Activated CD4-positive, alpha-beta T cell treated with anti-CD3 and anti-CD28 coated beads for 4 hours (primary cell): ENCODE measurements at regions not wholly inside any gene's neighbourhood (a gene's known extent, or its start where the extent isn't known, plus 50 kb on each side); places are given as distances from the start of the nearest gene placed in this dataset.
"Not testable (repeated sequence)": the region's sequence is repeated elsewhere in the genome, so short reads cannot be mapped to it uniquely, and the experiment has no call there.

Experiments used
- DNase-seq, 2 donors: peaks; one replicate each; pipeline ENCODE4 v3.0.0-alpha.2; 2020

DNA sequence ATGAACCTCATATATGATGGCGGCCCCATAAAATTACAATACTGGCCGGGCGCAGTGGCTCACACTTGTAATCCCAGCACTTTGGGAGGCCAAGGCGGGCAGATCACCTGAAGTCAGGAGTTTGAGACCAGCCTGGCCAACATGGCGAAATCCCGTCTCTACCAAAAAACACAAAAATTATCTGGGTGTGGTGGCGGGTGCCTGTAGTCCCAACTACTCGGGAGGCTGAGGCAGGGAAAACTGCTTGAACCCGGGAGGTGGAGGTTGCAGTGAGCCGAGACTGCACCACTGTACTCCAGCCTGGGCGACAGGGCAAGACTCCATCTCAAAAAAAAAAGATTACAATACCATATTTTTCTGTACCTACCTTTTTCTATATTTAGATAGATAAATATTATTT, 1345.5 kb downstream of the BRD1 start:
- not testable (repeated sequence) for DNase-seq

DNA sequence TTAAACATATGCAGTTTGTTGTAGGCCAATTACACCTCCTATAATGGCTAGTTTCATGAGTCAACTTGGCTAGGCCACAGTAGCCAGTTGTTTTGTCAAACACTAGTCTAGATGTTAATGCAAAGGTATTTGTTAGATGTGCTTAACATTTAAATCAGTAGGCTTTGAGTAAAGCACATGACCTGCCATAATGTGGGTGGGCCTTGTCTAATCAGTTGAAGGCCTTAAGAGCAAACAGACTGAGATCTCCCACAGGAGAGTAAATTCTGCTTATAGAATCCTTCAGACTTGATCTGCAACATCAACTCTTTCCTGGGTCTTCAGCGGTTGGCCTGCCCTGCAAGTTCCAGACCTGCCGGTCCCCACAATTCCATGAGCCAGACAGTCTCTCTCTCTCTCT, 1345.9 kb downstream of the BRD1 start:
- DNase-seq: no peak

DNA sequence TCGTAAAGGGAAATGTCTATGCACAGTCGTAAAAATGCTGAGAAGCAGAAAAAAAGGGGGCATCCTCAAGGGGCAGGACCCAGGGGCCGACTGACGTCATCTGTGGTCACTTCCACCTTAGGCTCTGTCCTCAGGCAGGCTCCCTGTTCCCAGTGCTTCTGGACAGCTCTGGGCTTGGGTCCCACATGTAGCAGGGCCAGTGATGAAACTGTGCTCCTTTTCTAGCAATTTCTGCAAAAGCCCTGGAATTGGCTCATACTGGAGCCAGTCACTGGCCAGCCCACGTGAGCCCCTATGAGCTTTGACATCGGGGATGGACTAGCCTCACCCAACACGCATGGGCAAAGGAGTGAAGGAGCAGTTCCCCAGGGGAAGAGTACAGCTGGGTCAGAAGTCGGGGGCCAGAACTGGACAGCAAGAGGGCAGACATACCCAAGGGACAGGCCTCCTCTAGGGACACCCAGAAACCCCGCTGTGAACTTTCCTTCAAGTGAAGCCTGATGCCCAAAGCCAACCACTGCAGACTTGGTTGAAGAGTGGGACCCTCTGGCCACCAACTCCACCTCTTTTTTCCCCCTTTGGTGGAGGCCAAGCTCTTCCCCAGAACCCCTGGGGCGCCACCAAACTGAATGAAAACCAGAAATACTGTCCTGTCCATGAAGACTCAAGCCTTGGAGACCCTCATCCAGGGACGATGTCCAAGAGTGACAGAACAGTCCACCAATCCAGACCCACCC, 1349.0 kb downstream of the BRD1 start:
- no peak for DNase-seq

DNA sequence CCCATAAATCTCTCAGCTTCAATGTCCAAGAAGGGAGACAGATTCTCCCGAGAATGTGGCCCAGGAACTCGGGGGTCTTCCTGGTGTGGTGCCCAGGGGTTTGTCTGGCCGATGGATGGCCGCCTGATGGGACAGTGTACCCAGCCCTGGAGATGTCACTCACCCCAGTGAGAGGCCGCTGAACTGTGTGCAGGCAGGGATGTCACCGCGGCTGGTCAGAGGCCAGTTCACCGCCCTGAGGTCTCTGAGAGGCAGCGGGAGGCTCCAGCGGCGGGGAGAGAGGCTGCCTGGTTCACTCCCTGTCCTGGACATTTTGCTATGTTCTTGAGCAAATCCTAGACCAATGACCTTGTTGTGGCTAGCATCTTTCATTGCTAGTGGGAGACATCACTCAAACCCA, 1349.5 kb downstream of the BRD1 start:
- DNase-seq: no peak

DNA sequence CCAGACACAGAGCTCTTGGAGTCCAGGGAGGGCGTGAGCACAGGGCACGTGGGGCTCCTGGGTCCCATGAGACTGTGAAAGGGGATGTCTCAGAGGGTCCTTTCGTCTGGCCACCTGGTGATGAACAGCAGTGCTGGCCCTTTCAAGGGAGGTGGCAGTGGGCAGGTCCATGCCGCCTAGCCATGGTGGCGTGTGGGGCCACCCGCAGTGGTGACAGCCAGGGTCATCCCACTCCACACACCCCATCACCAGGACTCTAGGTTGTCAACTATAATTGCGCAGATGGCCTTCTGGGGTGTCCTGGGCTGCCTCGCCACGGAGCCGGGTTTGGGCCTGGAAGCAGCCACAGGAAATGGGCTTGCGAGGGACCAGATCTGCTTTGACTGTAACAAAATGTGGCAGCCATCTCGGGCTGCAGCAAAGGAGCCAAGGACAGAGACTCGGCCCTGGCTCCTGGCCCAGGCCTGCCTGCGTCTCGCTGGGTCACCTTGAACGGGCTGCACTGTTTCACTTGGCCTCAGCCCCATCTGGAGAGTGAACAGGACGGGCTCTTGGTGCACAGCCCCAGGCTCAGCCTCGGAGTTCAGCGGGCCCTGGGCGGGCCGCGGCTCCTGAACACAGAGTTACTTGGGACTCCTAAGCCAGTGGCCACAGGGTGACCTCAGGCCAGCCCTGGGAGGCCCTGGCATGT, 1350.5 kb downstream of the BRD1 start:
- no peak for DNase-seq

DNA sequence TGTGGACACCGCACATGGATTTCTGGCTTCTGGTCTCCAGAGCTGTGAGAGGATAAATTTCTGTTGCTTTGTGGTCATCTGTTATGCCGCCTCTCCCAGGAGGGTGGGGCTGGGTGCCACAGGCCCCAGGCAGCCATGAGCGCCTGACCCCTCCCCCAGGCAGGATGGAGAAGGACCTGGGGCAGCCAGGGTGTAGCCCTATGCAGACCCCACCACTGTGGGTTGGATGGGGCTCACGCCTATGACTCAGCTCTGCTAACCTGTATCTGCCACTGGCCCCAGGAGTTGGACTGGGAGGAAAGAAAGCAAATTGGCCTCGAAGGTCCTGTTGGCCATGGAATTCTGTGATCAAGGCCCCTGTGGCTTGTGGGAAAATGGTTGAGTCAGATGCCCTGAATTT, 1351.1 kb downstream of the BRD1 start:
- DNase-seq: no peak

DNA sequence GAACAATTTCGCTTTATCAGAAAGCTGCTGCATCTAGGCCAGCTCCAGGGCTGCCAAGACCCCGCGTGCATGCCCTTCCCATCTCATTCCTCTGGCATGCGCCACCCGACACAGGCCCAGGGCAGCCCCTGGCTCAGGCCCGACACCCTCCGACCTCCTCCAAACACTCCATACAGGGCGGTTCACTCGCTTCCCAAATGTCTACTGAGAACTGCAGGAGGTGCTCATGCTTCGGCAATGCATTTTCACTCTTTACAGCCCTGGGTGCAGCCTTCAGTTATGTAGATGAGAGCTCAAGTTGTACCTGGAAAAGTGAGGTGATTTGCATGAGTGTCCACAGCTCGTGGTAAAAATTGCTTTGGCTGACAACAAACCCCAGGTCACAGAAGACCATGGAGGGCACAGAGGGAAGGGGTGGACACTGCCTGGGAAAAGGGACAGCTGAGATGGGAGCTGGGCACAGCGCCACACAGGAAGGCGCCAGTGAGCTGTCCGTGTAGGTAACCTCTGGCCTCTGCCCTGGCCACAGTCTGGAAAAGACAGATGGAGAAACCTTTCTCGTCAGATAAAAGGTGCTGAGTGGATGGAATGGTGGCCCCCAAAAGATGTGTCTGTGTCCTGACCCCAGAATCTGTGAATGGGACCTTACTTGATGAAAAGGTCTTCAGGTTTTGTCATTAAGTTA, 1351.9 kb downstream of the BRD1 start:
- no peak for DNase-seq

DNA sequence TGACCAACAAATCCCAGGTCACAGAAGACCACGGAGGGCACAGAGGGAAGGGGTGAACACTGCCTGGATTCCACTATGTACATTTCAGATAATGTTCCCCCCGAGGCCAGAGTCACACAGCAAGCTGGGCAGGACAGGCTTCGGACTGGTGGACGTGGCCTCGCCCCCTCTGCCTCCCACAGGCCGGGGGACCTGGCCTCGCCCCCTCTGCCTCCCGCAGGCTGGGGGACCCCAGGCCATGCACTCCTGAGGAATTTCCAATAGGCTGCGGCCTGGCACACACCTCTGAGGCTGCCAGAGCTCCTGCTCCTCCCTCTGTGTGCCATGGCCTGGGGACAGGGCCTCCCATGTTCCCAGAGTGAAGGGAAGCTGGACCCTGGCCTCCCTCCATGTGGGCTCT, 1352.8 kb downstream of the BRD1 start:
- DNase-seq: no peak

DNA sequence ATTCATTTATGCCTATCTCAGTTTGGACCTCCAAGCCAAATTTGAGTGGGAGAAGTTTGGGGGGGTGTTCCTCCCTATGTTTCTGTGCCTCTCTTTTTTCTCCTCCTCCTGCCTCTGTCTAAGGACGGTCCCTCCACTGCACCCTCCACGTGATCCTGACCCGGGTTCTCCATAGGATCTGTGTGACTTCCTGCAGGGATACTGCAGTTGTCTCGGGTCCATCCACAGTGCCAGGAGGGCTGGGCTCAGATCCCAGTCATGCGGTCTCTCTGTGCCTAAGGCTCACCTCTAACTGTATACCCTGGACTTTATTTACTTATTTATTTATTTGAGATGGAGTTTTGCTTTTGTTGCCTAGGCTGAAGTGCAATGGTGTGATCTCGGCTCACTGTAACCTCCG, 1354.5 kb downstream of the BRD1 start:
- DNase-seq: no peak

DNA sequence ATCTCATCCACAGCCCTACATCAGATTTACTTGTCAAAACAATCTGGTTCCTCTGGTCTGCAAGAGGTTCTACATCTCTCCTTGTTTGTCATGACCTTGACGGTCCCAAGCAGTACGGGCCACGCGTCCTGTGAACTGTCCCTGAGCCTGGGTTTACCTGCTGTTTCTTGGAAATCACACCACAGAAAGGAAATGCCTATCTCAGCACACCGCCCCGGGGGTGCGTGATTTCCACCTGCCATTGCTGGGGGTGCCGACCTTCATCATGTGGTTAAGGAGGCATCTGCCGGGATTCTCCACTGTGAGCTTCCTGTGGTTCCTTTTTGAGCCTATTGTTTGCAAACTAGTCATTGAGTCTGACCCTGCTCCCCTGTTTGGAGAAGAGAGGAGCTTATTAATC, 1363.4 kb downstream of the BRD1 start:
- no peak for DNase-seq

DNA sequence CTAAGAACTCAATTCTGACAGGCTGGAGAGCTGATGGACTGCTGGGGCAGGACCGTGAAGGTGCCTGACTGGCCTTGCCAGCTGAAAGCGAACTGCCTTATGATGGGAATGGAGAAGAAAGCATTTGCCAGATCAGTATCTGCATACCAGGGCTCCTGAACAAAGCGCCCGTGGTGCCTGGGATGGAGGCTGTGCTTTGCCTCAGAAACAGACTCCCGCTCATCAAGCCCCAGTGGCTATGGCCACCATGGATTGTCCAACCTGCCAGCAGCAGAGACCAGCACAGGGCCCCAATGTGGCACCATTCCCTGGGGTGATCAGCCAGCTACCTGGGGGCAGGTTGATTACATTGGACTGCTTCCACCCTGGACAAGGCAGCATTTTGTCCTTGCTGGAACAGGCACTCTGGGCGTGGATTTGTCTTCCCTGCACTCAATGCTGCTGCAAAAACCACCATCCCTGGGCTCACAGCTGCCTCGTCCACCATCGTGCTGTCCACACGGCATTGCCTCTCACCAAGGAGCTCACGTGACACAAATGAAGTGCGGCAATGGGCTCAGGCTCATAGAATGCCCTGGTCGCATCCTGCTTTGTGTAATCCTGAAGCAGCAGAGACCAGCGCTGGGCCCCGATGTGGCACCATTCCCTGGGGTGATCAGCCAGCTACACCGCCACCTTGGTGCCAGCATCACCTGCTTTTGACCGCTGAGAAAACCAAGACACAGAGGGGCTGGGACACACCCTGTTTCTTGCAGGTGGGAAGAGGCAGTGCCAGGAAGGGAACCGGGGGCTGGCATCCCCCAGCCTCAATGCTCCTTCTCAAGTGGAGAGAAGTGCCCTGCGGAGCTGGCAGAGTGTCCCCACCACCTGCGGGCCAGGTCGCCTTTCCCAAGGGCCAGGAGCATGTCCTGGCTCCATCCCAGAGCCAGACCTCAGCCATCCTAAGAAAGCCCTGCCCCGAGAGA, 1367.5 kb downstream of the BRD1 start:
- no peak for DNase-seq

DNA sequence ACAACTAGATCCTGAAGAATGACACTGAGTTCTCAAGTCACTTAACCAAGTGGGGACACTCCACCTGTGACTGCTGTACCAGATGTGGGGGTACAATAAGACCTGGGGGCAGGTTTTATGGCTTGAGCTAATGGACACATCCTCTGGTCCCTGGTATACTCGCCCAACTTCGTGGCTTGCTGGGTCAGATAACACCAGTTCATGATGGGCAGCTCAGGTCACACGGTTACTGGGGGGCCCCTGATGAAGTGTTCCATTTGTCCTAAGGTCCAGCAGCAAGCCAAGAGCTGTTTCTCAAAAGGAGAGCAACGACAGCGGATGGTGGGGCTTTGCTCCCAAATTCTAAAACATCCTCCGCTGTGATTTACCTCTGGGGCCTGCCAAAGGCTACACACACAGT, 1368.4 kb downstream of the BRD1 start:
- DNase-seq: no peak

DNA sequence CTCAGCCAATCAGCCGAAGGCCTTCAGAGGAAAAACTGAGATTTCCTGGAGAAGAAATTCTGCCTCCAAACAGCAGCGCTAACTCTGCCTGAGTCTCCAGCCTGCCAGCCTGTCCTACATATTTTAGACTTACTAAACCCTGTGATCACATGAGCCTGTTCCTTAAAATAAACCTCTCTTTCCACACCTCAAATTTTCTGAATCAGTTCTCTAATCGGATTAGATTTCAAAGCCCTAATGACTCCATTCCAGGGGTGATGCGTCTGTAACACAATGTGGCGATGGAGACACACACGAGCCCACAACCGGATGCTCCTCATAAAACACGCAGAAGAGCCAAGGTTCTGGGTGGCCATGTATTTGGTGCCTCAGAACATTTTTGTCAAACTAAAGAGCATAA, 1371.2 kb downstream of the BRD1 start:
- no peak for DNase-seq

DNA sequence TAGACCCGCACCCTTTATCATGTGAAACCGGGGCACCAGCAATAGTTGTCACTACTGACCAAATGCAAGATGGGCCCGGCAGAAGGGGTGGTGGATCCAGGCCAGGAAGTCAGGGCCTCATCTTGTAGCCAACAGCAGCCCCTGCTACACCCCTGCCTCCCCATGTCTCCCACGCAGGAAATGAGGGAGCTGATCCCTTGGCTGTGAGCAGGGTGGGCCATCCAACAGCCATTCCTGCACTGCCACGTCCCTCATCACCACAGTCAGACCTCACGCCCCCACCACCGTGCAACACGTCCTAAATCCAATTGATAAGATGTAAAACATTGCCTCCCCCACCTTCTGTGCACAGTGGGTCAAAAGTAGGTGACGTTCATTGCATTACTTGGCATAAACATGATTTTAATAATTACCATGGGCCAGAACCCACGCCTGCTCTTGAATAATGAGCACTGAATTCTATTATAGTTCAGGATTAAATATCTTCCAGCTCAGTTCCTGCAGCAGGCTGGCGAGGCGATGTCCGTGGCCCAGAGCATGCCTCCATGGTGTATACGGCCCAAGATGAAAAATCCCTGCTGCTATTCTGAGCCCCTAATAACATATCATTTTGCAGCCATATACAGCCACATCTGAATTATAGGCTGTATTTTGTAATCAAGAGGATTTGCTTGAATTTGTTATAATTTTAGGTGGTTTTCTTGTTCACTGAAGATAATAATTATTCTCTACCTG, 1373.8 kb downstream of the BRD1 start:
- DNase-seq: no peak

DNA sequence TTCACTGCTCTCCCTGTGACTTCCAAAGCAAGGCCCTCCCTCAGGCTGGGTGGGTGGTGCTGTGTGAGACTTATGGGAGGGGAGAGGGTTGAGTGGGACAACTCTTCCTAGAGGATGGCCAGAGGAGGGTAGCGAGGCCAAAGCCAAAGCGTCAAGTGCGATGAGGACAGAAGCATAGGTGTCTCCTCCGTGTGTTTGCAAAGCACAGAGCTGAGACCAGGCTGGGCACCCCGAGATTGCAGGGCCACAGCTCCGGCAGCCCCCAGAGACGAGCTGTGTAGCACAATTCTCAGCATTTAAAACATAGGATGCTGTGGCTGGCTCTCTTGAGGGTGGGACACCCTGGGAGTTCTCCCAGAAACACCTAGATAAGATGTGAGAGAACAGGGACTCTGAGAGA, 1374.5 kb downstream of the BRD1 start:
- no peak for DNase-seq

DNA sequence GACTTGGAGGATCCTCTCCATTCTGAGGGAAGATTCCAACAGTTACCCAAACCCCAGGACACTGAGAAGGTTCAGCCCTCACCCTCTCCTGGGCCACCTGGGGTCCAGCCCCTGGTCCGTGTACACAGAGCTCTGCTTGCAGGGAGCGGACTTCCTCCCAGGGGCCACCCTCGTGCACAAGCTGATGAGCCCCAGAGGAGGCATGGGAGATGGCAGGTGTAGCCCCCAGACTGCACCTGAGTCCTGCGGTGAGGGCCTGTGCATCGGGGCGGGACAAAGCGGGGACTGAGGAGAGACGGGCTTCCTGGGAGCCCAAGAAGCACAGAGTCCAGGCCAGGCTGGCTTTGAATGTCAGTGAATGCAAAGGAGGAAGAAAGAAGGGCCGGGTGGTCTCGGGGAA, 1374.9 kb downstream of the BRD1 start:
- no peak for DNase-seq

DNA sequence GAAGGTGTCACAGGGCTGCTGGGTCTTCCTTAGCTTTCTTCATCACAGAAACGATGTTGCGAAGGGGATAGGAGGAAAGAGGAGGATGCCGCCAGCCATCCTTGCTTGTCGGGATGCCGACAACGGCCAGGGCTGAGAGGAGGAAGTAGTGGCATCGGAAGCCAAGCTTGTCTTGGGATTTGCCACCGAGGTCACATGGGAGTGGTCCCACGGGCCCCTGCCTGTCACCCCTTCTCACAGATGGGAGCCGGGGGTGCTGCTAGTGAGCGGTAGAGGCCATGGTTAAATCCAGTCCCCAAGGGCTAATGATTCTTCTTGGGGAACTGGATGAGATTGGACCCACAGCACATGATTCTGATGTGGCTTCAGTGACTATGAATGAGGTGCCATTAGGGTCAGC, 1375.8 kb downstream of the BRD1 start:
- DNase-seq: no peak

DNA sequence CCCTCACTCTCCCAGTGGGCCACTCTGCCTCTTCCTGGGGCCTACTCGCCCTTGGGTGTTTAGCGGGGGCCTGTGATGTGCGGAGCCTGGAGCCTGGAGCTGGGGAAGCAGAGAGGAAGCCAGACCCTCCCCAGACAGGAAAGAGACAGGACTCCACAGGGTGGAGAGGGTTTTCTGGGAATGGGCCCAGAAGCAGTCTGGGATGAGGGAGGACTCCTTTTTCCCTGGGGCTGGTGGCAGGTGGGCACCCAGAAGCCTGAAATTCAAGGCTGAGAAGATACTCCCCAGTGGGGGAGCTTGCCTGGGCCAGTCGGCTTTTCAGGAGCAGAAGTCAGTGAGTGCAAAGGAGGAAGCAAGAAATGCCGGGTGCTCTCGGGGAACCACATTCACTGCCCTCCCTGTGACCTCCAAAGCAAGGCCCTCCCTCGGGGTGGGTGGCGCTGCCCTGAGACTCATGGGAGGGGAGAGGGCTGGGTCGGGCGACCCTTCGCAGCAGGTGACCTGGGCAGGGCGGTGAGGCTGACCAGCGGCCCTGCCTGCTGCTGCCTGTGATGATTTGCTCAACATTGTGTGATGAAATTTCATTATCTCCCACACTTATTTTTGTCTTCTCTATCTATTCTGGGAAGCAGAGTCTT, 1377.4 kb downstream of the BRD1 start:
- DNase-seq: no peak

DNA sequence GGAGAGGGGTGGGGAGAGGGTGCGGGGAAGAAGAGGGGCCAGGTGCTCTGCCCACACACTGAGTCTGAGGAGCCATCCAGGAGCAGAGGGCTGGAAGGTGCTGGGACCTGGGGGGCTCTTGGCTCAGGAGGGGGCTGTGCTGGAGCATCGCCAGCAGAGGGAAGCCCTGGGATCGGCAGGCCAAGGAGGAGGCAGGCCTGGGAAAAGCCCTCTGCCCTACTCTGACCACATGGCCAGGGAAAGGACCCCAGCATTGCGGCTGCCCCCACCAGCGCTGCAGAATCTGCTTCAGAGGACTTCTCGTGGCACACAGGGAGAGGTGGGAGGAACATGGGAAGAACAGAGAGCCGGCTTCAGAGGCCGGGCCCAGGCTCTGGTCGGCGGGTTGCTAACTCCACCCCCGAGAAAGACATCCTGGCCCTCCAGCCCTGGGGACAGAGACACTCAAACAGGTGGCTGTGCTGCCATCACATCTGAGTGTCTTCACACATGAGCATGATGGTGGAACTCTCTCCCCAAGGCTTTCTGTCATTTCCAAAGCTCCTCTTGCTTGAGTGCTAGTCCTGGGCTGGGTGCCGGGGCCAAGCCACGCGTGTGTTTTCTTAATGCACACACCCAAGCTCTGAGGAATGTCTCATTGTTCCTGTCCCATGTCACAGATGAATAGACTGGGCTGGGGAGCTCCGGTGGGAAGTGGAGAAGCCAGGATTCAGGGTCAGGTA, 1378.0 kb downstream of the BRD1 start:
- no peak for DNase-seq

DNA sequence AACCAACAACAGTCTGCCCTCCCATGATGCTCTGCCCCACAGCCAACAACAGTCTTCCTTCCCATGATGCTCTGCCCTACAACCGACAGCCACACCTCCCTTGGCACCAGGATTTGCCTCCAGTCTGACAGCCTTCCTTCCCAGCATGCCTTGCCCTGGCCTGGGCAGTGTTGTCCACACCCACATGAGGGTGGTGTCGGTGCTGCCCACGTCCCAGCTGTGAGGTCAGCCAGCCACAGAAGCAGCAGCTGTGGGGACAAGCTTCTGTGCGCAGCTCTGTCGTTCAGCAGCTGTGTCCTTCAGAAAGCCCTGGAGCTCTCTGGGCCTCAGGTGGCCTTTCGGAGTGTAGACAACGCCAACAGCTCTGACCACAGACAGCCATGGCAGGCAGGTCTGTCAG, 1378.9 kb downstream of the BRD1 start:
- DNase-seq: no peak
